ENCODE measurements at regions not wholly inside any gene's neighbourhood (a gene's known extent, or its start where the extent isn't known, plus 50 kb on each side); places are given as distances from the start of the nearest gene placed in this dataset.

- TF ChIP-seq, protein P1, sequence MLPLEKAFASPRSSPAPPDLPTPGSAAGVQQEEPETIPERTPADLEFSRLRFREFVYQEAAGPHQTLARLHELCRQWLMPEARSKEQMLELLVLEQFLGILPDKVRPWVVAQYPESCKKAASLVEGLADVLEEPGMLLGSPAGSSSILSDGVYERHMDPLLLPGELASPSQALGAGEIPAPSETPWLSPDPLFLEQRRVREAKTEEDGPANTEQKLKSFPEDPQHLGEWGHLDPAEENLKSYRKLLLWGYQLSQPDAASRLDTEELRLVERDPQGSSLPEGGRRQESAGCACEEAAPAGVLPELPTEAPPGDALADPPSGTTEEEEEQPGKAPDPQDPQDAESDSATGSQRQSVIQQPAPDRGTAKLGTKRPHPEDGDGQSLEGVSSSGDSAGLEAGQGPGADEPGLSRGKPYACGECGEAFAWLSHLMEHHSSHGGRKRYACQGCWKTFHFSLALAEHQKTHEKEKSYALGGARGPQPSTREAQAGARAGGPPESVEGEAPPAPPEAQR (CRISPR knock-in tag; IDR thresholded peaks at IDR 0.05), result no peak
- TF ChIP-seq, protein P2, sequence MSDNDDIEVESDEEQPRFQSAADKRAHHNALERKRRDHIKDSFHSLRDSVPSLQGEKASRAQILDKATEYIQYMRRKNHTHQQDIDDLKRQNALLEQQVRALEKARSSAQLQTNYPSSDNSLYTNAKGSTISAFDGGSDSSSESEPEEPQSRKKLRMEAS (CRISPR knock-in tag; IDR thresholded peaks at IDR 0.05), result no peak
- TF ChIP-seq NFE2L1 (CRISPR knock-in tag; IDR thresholded peaks at IDR 0.05), result no peak
Observed at GRCh38 chr6:80603679-80604078, 497.2 kb downstream of the BCKDHB start (continued).

DNA sequence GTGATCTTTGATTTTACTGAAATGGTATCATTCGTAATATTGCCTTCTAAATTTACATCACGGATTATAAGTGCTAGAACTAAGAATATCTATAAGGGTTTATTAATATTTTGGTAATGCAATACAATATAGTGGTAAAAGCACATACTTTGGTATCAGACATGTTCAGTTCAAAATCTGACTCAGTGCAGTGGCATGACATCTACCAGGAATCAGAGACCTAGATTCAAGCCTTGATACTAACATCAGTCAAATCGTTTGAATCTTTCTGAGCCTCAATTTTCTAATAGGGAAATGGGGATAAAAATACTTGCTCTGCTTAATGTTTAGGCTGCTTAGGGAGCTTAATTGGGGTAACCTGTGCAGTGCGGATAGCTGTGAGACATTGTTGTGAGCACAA lies 488.0 kb downstream of the BCKDHB start:
- H3K9me3 Mint-ChIP-seq, result peaks cover 11% of the 10 kb centered on the region
- TF ChIP-seq, protein P3, sequence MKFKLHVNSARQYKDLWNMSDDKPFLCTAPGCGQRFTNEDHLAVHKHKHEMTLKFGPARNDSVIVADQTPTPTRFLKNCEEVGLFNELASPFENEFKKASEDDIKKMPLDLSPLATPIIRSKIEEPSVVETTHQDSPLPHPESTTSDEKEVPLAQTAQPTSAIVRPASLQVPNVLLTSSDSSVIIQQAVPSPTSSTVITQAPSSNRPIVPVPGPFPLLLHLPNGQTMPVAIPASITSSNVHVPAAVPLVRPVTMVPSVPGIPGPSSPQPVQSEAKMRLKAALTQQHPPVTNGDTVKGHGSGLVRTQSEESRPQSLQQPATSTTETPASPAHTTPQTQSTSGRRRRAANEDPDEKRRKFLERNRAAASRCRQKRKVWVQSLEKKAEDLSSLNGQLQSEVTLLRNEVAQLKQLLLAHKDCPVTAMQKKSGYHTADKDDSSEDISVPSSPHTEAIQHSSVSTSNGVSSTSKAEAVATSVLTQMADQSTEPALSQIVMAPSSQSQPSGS (CRISPR knock-in tag; IDR thresholded peaks at IDR 0.05; ENCODE audit: borderline replicate concordance, low read depth), result no peak
- TF ChIP-seq, protein P4, sequence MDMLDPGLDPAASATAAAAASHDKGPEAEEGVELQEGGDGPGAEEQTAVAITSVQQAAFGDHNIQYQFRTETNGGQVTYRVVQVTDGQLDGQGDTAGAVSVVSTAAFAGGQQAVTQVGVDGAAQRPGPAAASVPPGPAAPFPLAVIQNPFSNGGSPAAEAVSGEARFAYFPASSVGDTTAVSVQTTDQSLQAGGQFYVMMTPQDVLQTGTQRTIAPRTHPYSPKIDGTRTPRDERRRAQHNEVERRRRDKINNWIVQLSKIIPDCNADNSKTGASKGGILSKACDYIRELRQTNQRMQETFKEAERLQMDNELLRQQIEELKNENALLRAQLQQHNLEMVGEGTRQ (CRISPR knock-in tag; IDR thresholded peaks at IDR 0.05), result no peak
- TF ChIP-seq ATF1 (CRISPR knock-in tag; IDR thresholded peaks at IDR 0.05), result no peak
- TF ChIP-seq ZNF423 (CRISPR knock-in tag; IDR thresholded peaks at IDR 0.05), result no peak
- no peak for TF ChIP-seq FOXP1 (CRISPR knock-in tag; IDR thresholded peaks at IDR 0.05; ENCODE audit: borderline replicate concordance)
- TF ChIP-seq ERG (CRISPR knock-in tag; IDR thresholded peaks at IDR 0.05), result no peak
- TF ChIP-seq GTF2I (CRISPR knock-in tag; conservative IDR thresholded peaks at IDR 0.05), result no peak
- TF ChIP-seq, protein P5, sequence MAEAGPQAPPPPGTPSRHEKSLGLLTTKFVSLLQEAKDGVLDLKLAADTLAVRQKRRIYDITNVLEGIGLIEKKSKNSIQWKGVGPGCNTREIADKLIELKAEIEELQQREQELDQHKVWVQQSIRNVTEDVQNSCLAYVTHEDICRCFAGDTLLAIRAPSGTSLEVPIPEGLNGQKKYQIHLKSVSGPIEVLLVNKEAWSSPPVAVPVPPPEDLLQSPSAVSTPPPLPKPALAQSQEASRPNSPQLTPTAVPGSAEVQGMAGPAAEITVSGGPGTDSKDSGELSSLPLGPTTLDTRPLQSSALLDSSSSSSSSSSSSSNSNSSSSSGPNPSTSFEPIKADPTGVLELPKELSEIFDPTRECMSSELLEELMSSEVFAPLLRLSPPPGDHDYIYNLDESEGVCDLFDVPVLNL (CRISPR knock-in tag; IDR thresholded peaks at IDR 0.05; ENCODE audit: borderline replicate concordance, low read depth), result no peak
- DNase-seq (ENCODE audit: low spot score), result no peak
- no peaks in the 10 kb centered on the region for H3K4me1 Mint-ChIP-seq
- no peaks in the 10 kb centered on the region for H3K27me3 Mint-ChIP-seq (ENCODE audit: low read depth)
- ChIA-PET POLR2A (no interaction called here), CTCF (no interaction called here)
- ATAC-seq, result no peak
- H3K36me3 Mint-ChIP-seq, result no peaks in the 10 kb centered on the region
- no peak overlapping the region for H3K4me3 Mint-ChIP-seq
- H3K27ac Mint-ChIP-seq, result no peak overlapping the region

DNA sequence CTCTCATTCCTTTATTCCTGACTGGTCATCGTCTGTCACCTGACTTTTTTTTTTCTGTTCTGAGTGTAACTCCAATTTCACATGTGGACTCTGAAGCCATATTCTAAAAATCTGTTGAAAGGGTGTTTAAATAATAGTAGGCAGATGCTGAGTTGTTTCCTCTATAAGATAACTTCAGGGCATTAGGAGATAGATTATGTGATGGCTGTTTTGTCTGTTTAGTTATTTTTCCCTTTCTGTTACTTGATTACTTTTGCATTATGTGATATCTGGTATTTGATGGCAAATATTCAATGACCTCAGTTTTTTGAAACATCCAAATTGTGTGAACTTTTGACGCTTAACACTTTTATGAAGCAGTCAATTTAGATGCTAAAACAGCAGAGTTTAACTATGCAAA lies 486.0 kb downstream of the BCKDHB start:
- ChIA-PET POLR2A (no interaction called here), CTCF (no interaction called here)
- ATAC-seq (no peak), DNase-seq (ENCODE audit: low spot score) (no peak)
- Mint-ChIP-seq H3K4me1 (no peaks in the 10 kb centered on the region), H3K9me3 (peaks cover 10% of the 10 kb centered on the region), H3K36me3 (peaks cover 6% of the 10 kb centered on the region), H3K4me3 (no peak overlapping the region), H3K27ac (no peak overlapping the region), H3K27me3 (ENCODE audit: low read depth) (no peaks in the 10 kb centered on the region)
- TF ChIP-seq CDX4 (CRISPR knock-in tag; IDR thresholded peaks at IDR 0.05; ENCODE audit: borderline replicate concordance) (no peak), ZNF317 (CRISPR knock-in tag; IDR thresholded peaks at IDR 0.05; ENCODE audit: borderline replicate concordance, low read depth) (no peak), GTF2I (CRISPR knock-in tag; conservative IDR thresholded peaks at IDR 0.05) (no peak), ZNF671 (CRISPR knock-in tag; IDR thresholded peaks at IDR 0.05) (no peak), TEAD1 (CRISPR knock-in tag; IDR thresholded peaks at IDR 0.05) (no peak), ZNF121 (CRISPR knock-in tag; IDR thresholded peaks at IDR 0.05) (no peak), RORB (CRISPR knock-in tag; IDR thresholded peaks at IDR 0.05) (no peak)
- TF ChIP-seq, protein P6, sequence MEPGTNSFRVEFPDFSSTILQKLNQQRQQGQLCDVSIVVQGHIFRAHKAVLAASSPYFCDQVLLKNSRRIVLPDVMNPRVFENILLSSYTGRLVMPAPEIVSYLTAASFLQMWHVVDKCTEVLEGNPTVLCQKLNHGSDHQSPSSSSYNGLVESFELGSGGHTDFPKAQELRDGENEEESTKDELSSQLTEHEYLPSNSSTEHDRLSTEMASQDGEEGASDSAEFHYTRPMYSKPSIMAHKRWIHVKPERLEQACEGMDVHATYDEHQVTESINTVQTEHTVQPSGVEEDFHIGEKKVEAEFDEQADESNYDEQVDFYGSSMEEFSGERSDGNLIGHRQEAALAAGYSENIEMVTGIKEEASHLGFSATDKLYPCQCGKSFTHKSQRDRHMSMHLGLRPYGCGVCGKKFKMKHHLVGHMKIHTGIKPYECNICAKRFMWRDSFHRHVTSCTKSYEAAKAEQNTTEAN (CRISPR knock-in tag; IDR thresholded peaks at IDR 0.05), result no peak
- TF ChIP-seq, protein P7, sequence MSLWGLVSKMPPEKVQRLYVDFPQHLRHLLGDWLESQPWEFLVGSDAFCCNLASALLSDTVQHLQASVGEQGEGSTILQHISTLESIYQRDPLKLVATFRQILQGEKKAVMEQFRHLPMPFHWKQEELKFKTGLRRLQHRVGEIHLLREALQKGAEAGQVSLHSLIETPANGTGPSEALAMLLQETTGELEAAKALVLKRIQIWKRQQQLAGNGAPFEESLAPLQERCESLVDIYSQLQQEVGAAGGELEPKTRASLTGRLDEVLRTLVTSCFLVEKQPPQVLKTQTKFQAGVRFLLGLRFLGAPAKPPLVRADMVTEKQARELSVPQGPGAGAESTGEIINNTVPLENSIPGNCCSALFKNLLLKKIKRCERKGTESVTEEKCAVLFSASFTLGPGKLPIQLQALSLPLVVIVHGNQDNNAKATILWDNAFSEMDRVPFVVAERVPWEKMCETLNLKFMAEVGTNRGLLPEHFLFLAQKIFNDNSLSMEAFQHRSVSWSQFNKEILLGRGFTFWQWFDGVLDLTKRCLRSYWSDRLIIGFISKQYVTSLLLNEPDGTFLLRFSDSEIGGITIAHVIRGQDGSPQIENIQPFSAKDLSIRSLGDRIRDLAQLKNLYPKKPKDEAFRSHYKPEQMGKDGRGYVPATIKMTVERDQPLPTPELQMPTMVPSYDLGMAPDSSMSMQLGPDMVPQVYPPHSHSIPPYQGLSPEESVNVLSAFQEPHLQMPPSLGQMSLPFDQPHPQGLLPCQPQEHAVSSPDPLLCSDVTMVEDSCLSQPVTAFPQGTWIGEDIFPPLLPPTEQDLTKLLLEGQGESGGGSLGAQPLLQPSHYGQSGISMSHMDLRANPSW (CRISPR knock-in tag; conservative IDR thresholded peaks at IDR 0.05; ENCODE audit: low read depth), result no peak
- TF ChIP-seq, protein P4 (CRISPR knock-in tag; IDR thresholded peaks at IDR 0.05), result no peak
- TF ChIP-seq, protein P1 (CRISPR knock-in tag; IDR thresholded peaks at IDR 0.05), result no peak

Data from WTC11 (cell line).